ENCODE measurements at regions not wholly inside any gene's neighbourhood (a gene's known extent, or its start where the extent isn't known, plus 50 kb on each side); places are given as distances from the start of the nearest gene placed in this dataset.

DNA sequence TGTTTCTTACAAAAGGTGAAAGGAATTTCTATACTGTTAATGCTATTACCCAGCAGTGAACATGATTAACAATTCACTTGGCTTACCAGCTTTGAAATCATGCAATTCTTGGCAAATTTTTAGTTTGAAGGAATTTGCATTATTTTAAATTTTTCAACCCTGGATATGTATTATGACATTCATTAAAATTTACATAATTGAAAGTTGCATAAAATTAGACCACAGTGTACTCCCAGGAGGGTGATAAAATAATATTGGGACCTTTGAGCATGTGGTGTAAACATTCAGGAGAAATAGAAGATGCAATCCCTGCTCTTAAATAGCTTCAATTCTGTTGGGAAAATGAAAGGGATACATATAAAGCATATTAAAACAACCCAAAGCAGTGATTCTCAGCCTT, 412.2 kb upstream of the SGCD start:
- no peak for DNase-seq (ENCODE audit: low read depth)
- H3K4me3 ChIP-seq (ENCODE audit: low read depth, low read length) = no peak overlapping the region
- in situ Hi-C loops (cut with HindIII; ENCODE audit: low sequenced_read_pairs) = no loop called here
- TF ChIP-seq, protein P1, sequence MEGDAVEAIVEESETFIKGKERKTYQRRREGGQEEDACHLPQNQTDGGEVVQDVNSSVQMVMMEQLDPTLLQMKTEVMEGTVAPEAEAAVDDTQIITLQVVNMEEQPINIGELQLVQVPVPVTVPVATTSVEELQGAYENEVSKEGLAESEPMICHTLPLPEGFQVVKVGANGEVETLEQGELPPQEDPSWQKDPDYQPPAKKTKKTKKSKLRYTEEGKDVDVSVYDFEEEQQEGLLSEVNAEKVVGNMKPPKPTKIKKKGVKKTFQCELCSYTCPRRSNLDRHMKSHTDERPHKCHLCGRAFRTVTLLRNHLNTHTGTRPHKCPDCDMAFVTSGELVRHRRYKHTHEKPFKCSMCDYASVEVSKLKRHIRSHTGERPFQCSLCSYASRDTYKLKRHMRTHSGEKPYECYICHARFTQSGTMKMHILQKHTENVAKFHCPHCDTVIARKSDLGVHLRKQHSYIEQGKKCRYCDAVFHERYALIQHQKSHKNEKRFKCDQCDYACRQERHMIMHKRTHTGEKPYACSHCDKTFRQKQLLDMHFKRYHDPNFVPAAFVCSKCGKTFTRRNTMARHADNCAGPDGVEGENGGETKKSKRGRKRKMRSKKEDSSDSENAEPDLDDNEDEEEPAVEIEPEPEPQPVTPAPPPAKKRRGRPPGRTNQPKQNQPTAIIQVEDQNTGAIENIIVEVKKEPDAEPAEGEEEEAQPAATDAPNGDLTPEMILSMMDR (IDR thresholded peaks at IDR 0.05; ENCODE audit: low read depth, low read length, missing control alignments) = no peak

DNA sequence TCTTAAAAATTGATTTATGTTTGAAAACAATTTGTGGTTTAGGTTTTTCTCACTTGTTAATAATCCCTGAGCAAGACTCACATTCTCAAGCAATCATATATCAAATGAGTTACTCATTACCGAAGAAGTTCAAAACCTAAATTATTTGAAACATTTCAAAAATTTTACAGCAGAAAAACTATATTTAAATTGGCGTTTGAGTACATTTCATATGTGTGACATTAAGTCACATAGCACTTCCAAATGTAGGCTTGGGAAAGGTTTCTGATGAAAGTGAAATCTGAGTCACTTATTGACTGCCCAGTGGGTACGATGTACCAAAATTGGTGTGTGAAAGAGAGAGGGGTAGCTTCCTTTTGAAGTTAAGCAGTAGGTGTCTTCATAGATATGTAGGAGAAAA, 411.4 kb upstream of the SGCD start:
- no peak overlapping the region for H3K4me3 ChIP-seq (ENCODE audit: low read depth, low read length)
- in situ Hi-C loops (cut with HindIII; ENCODE audit: low sequenced_read_pairs) = no loop called here
- TF ChIP-seq, protein P1 (IDR thresholded peaks at IDR 0.05; ENCODE audit: low read depth, low read length, missing control alignments) = no peak
- DNase-seq (ENCODE audit: low read depth) = no peak

DNA sequence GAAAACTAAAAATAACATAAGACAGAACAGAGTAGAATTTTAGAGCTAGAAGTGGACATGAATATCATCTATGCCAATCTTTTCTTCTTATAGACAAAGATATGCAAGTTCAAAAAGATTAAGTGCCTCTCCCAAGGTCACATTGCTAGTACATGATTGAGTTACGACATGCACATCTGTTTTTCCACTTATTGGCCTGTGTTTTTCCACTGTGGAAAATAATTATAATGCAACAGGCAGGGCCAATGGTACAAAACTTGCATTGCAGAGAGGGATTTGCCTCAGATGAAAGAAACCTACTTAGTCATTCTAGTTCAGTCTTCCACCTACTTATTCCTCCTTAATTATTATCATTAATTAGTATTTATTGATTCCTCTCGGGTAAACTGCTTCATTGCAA, 407.8 kb upstream of the SGCD start:
- TF ChIP-seq, protein P1 (IDR thresholded peaks at IDR 0.05; ENCODE audit: low read depth, low read length, missing control alignments) = no peak
- no peak for DNase-seq (ENCODE audit: low read depth)
- H3K4me3 ChIP-seq (ENCODE audit: low read depth, low read length) = no peak overlapping the region
- in situ Hi-C loops (cut with HindIII; ENCODE audit: low sequenced_read_pairs) = no loop called here

DNA sequence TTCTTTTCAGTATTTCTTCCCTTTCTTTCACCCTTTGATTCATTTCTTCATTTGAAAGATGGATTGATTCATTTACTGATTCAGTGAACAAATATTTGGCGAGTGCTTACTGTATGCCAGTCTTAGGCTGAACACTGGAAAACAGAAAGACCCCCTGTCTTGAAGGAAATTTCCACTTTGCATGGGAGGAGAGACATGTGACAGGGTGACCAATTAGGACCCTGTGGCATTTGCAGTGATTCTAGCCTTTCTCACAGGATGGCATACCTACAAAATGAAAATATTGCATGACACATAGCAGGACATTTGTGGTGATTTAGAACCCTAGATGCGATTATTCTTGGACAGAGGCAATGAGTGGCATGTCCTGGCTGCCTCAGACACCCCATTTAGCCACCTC, 407.2 kb upstream of the SGCD start:
- no peak for DNase-seq (ENCODE audit: low read depth)
- H3K4me3 ChIP-seq (ENCODE audit: low read depth, low read length) = no peak overlapping the region
- TF ChIP-seq, protein P1 (IDR thresholded peaks at IDR 0.05; ENCODE audit: low read depth, low read length, missing control alignments) = no peak
- in situ Hi-C loops (cut with HindIII; ENCODE audit: low sequenced_read_pairs) = no loop called here

DNA sequence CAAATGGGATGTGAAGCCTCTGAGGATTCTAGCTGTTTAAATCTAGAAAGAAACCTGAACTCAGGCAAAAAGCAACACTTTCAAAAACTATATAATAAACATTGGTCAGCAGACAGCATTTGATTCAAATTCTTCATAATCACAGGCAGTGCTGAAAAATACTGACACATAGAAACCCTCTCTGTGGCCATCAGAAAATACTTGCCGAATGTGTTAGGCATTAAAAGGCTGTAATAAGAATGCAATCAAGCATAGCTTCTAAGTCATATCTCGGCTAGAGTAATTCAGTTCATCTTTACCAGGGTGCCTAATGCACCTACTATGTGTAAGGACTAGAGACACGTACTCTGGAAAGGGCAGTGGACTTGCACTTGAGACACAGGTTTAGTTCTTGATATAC, 405.3 kb upstream of the SGCD start:
- no peak overlapping the region for H3K4me3 ChIP-seq (ENCODE audit: low read depth, low read length)
- TF ChIP-seq, protein P1 (IDR thresholded peaks at IDR 0.05; ENCODE audit: low read depth, low read length, missing control alignments) = no peak
- in situ Hi-C loops (cut with HindIII; ENCODE audit: low sequenced_read_pairs) = no loop called here
- no peak for DNase-seq (ENCODE audit: low read depth)

DNA sequence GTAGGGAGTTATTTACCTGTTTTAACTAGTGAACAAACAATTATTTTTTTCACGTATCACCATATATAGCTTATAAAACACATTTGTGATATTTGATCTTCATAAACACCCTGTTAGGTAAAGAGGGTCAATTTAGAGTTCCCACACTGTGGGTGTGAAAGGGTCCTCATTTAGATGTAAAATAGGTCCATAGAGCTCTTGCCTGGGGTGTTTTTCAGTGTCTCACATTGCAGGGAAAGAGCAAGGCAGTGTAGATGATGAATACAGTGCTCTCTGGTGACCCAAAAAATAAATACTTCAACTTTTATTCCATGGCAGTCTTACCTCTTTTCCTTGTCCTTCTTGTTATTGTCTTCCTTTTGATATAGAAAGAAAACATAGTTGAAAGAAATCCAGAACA, 403.2 kb upstream of the SGCD start:
- in situ Hi-C loops (cut with HindIII; ENCODE audit: low sequenced_read_pairs) = no loop called here
- no peak for DNase-seq (ENCODE audit: low read depth)
- TF ChIP-seq, protein P1 (IDR thresholded peaks at IDR 0.05; ENCODE audit: low read depth, low read length, missing control alignments) = no peak
- no peak overlapping the region for H3K4me3 ChIP-seq (ENCODE audit: low read depth, low read length)

DNA sequence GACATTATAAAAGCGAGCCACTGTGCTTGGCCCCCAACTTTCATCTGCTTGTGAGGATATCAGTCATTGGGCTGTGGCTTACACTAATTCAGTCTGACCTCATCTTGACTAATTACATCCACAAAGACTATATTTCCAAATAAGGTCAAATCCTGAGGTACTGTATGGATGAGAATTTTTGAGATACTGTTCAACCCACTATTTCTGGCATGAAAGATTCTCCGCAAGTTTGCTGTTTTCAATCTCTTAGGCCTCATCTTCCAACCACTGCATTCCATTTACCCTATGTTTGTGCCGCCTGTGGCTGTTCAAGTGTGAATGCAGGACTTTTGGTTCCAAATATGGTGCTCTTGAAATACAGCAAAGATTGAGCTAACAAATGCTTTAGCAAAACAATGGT, 400.9 kb upstream of the SGCD start:
- peak; percentile 48 for DNase-seq (ENCODE audit: low read depth)
- in situ Hi-C loops (cut with HindIII; ENCODE audit: low sequenced_read_pairs) = loop anchor here (25.0 kb wide), 1 partner anchor 886 kb away; no protein-coding TSS in a partner anchor
- TF ChIP-seq, protein P1 (IDR thresholded peaks at IDR 0.05; ENCODE audit: low read depth, low read length, missing control alignments) = no peak
- H3K4me3 ChIP-seq (ENCODE audit: low read depth, low read length) = no peak overlapping the region
